ENCODE measurements at regions not wholly inside any gene's neighbourhood (a gene's known extent, or its start where the extent isn't known, plus 50 kb on each side); places are given as distances from the start of the nearest gene placed in this dataset.

DNA sequence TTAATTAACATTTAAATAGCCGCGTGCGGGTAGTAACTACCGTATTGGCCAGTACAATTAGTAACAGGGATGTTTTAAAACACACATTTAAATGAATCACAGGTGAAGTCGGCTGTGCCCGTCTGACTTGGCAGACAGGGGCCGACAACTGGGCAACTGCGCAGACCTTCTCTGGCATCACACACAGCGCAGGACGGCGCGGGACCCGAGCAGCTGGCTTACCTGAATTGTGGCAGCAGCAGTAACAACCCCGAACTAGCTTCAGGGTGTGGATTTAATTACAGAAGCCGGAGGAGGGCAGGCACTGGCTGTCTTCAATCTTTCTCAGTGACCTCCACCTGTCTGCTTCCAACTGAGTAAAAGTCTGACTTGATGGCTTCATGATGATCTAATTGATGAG lies 91.7 kb downstream of the DACT2 start:
- no peak for DNase-seq

GRCh38 chr6:168226902-168227318 lies 92.7 kb downstream of the DACT2 start:
- no peak for DNase-seq

GRCh38 chr6:168226061-168226752 lies 93.4 kb downstream of the DACT2 start:
- DNase-seq, result no peak

DNA sequence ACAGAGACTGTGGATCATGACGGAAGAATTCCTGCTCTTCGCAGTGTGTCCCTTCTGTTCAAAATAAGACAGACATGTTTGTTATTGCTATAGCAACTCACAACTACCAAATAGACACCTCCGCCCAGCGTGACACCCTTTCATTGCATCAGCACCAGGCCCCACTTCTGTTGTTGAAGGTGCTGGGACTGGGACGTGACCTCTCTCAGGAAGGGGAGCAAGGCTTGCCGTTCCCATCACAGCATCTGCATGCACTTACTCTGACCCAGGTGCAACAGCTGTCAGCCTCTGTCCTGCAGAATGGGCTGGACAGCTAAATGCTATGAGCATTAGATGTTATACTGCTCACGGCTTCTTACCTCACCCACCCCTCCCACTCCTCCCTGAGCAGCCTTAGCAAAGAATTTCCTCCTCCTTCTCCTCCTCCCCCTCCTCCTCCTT lies 94.1 kb downstream of the DACT2 start:
- DNase-seq, result no peak

- DNase-seq, result no peak
Measured at GRCh38 chr6:168223755-168224154, 95.8 kb downstream of the DACT2 start.

GRCh38 chr6:168223150-168223549 lies 96.4 kb downstream of the DACT2 start:
- no peak for DNase-seq

DNA sequence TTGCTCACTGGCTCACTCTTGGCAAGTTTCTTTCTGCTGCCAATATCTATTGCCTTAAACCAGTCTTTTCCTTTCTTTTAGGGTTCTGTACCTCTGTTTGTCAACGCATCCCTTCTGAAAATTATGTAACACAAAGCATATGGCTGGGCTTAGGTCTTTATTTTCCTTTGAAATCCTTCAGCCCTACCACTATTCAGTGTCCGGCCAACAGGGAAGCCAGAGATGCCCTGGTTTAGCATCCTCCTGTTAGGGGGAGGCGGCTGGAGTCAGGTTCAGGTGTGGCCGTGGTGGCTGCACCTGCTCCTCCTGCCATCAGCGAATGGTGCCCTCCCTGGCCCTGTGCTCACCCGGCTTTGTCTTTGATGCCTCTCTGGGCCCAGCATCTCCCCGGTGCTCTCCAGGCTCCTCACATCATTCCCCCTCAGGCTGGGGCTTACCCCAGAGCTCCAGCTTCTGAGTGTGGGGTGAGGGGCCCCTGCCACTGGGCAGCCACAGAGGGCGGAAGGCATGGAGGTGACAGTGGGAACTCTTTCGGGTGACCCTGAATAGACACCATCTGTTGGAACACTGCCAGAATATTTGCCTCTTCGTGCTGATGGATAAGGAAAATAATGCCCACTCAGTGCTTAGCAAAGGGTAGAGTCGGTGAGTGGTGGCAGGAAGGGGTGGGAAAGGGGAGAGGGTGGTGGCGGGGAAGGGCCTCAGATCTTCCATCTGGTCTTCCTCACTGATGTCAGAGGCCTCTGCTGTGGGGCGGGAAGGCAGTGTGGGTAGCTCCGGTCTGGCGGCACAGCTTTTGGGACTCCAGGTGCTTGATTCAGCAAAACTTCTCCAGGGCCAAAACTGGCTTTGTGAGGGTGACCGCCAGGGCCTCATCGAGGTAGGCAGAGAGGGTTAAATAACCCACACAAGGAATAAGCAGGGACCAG lies 97.2 kb downstream of the DACT2 start:
- DNase-seq, result no peak

GRCh38 chr6:168221497-168222079 lies 98.0 kb downstream of the DACT2 start:
- no peak for DNase-seq

DNA sequence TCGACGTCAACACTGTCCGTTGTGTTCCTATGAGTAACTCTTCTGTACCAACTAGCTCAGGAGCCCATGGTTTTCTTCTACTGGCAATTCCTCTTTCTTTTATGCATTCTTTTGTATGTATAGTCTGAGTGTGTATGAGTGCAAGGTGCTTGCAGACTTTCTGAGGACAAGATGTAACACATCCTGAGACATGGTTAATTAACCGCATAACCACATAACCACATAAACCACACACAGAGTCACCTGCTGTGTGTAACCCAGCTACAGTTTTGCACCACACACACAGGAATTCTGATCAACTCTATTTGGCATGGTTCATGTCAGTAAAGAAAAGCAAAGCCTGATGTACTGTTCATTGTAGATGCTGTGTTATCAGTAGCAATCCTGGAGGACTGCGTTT lies 98.6 kb downstream of the DACT2 start:
- DNase-seq, result no peak

- DNase-seq, result no peak
Measured at GRCh38 chr6:168219804-168220203, 99.8 kb downstream of the DACT2 start.

DNA sequence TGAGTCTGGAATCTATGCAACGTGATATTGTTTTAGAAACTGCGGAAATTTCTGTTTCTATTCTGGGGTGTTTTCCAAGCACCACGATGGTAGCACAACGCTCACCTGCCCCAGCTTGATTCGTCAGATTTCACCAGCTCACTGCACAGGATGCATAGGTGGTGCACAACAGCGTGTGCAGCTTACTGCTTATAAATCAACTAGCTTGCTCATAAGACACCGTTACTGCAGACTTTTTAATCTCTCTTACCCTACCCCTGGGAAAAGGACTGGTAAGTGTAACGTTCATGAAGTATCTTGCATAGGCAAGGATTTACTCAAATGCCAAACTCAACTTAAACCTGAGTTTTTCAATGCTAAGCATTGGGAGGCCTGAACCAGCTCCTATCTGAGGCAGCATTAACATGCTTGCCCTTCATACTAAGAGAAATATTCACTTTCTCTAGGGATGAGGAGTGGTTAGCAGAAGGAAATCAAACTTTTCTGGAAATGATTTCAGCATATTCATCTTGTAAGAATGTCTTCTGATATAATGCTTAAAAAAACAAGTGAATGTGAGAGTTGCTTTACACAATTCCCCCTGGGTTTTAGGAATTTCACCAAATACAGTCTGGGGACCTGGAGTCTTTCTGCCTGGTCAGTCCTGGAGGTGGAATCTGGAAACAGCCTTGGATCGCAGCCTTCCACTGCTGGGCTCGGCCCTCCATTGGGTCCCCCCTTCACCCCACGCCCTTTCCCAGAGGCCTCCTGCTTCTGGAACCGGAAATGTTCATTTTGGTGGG lies 100.6 kb downstream of the DACT2 start:
- DNase-seq, result no peak

DNA sequence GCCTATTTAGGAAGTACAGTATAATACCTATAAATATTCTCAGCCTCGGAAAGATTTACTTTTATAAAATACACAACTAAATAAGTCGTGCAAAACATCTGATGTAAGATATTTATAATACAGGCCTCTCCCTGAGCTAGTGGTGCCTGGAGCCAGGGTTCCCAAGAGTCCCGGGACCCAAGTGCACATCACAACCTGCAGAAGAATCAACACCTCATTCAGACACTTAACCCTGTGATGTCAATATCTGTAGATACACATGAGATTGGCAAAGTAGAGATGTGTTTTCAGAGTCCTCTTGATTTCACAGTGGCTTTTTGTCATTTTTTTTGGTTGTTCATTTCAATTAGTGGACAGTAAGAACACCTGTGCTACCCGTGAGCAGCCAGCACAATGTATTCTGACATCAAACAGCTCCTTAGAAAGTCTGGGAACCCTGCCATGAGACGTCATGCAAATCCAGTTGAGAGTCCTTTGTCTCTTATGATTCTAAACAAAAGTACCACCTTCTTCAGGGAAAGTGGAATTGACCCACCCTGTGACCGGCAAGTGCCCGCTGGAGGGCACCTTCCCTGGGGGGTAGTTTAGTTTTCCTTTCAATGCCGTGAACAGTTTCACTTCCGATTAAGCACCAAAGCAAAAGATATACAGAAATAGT lies 101.6 kb downstream of the DACT2 start:
- no peak for DNase-seq

DNA sequence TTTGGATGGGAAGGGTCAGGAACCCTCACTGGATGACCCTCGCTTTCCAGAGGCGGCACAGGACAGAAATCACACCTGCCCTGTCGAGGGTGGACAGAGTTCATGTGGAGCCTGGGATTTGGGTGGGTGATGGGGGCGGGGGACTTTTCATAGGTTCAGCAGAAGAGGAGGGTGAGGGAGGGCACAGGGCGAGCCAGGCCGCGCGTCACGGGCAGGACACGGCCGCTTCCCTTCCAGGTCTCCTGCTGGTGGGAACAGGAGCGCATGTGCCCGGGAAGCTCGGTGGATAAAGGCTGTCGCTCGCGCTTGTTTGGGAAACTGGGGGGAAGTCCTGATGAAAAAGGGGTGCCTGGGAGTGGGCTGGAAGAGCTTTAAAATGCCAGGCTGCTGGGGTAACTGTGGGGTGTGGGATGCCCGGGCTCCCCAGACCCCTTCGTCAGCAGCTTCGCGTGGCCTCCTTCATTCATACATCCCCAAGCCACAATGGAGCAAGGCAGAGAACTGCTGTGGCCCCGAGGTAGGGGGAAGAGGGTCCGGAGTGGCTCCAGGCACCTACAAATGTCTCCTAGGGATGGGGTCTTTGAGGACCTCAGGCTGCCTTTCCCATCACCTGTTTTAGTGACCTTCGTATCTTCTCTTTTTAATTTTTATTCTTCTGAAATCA lies 102.2 kb downstream of the DACT2 start:
- DNase-seq, result no peak

DNA sequence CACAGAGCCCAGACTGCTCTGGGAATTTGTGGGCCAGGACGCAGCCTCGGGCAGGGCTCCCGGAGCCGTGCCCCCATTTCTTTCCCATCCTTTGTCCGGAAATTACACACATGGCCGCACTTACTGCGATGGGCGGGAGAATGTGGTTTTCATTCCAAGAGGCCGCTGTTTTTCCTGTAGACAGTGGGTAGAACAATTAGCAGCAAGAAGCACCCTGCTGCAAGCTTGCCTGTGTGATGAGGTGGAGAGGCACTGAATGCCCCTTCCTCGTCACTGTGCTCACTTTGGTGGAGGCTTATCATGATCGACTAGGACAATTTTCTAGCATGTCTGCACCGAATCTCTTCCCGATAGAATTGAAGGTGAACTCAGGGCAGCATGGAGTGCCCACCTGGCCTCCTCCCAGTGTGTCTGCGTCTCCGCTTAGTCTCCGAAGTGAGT lies 102.8 kb downstream of the DACT2 start:
- no peak for DNase-seq

DNA sequence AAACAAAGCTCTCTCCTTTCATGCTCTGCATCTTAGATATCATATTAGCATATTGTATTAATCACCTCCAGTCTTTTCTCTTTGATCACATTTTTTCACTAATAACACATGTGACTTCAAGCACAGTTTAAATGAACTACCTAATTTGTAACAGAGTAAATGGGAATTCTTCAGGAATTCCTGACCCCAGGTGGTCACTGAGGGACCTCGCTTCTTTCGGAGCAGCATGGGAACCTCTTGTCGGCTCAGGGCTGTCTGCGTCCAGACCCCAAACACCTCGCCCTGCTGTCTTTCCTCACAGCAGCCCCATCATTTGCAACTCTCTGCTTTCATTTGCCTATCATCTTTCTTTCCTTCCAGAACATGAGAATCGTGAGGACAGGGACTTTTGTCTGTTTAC lies 103.5 kb downstream of the DACT2 start:
- DNase-seq, result no peak

DNA sequence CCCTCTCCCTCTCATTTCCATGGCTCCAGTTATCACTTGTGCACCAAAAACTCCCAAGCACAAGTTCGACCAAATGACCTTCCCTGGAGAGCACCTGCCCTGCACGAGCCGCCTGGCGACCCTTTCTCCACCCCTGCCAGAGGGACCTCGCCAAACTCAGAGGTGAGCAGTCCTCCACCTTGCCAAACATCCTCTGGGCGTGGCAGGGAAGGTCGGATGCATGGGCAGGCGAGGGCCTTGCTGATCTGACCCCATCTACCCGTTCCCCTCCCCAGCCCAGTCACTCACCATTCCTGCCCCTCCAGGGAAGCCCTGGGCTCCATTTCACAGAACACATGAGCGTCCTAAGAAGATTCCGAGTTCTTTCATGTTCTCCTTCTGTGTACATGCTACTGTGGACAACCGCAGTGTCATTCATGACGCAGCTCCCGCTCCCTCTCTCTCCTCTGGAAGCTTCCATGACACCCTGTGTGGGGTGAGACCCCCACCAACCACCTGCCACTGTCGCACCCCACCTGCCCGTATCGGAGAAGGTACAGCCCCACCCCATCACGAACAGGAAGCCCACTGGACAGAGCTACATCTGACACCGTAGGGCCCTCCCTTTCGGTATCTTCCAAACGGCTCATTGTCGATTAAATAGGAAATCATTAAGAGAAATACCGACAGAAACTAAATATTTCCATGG lies 104.3 kb downstream of the DACT2 start:
- DNase-seq, result no peak

DNA sequence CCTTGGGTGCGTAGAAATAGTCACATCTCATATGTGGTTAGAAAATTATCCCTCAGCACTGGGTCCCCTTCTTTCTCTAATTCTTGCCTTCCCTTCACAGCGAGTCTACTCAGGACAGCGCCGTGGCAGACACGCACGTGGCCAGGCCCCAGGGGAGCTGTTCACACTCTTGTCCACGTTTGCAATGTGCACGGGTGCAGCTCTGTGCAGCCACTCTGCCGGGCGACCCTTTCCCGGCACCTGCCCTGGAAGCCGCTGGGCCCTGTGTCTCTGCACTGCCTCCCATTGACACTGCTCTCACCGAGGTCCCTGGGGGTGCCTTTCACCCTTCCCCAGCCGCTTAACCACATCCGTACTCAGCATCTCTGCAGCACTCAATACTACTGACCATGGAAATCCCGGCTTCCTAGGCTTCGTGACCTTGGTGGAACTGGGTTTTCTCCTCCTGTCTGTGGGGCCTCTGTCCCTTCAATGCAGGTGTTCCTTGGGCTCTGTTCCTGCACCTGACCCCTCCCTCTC lies 104.9 kb downstream of the DACT2 start:
- DNase-seq, result no peak

DNA sequence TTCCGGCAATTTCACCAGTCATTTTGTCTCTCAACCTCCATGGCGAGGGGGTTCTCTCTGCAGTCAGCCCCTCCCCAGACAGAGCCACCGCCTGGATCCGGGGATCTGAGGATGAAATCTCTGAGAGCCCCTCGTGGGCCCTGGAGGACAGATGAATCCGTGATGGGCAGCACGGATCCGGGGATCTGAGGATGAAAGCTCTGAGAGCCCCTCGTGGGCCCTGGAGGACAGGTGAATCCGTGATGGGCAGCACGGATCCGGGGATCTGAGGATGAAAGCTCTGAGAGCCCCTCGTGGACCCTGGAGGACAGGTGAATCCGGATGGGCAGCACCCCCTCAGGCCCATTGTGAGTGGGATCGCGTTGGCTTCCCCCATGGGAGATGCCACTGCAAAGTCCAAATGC lies 106.5 kb downstream of the DACT2 start:
- no peak for DNase-seq

DNA sequence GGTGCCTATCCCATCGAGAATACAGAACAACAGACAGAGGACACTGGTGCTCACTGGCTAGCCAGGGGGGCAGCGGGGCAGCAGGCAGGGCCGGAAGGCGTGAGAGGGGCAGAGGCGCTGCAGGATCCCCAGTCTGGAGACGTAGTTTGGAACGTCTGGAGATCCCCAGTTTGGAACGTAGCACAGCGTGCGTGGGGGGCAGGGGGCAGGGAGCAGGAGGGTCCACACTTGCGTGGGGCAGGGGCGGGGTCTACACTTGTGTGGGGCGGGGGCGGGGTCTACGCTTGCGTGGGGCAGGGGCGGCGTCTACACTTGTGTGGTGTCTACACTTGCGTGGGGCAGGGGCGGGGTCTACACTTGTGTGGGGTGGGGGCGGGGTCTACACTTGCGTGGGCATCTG lies 107.2 kb downstream of the DACT2 start:
- no peak for DNase-seq

DNA sequence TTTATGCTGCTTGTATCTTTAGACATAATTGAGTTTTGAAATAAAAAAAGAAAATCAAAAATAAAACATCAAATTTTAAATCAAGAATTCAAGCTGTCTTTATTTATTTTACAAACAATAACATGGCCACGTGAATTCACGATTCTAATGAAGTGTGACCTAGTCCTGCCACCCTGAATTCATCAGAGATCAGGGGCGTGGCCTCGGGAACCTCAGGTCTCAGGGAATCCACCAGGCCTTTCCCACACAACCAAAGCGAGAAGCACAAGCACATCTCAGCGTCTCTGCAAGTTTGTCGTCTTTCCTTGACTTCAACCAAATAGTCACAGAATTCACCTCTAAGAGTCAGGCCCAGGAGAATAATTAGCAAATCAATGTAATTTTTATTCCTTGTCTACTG lies 107.9 kb downstream of the DACT2 start:
- no peak for DNase-seq

Measured in NCI-H1930 (cell line).